GM23338 (cell line): ENCODE measurements at regions not wholly inside any gene's neighbourhood (a gene's known extent, or its start where the extent isn't known, plus 50 kb on each side); places are given as distances from the start of the nearest gene placed in this dataset.

ENCODE experiments used
- CREB1 ChIP-seq: fragments of 250-450 bp; sonication (Bioruptor Pico); IDR thresholded peaks from 2 replicates; pipeline ENCODE4 v1.5.0; 2020; ENCODE audit warnings: low read depth, mild to moderate bottlenecking, moderate library complexity
- CTCF ChIP-seq, 2 experiments: fragments of 200-600 bp in 1 of 2; sonication (generic) in 1 of 2; conservative IDR thresholded peaks; 2 replicates each; pipeline versions ENCODE4 v1.5.1 to v1.6.1; 2016 to 2017; ENCODE audit warnings: antibody characterized with exemption in 2 of 2, low read depth in 2 of 2, mild to moderate bottlenecking in 2 of 2, moderate library complexity in 1 of 2
- EZH2 ChIP-seq: fragments of 200-600 bp; sonication (generic); IDR thresholded peaks from one replicate; pipeline ENCODE4 v1.8.0; 2017; ENCODE audit warnings: antibody characterized with exemption, mild to moderate bottlenecking, low read depth; ENCODE audit not compliant: unreplicated experiment
- EZH2phosphoT487 ChIP-seq: fragments of 200-600 bp; sonication (generic); IDR thresholded peaks from one replicate; pipeline ENCODE4 v1.8.1; 2018; ENCODE audit warnings: antibody characterized with exemption; ENCODE audit not compliant: unreplicated experiment
- JUNB ChIP-seq: IDR thresholded peaks from one replicate; pipeline ENCODE4 v1.6.1; 2016; ENCODE audit warnings: antibody characterized with exemption; ENCODE audit not compliant: unreplicated experiment
- NANOG ChIP-seq: IDR thresholded peaks from 2 replicates; pipeline ENCODE4 v1.6.1; 2016; ENCODE audit warnings: antibody characterized with exemption, borderline replicate concordance
- POLR2AphosphoS5 ChIP-seq: IDR thresholded peaks from 2 replicates; pipeline ENCODE4 v1.6.1; 2016; ENCODE audit warnings: antibody characterized with exemption, low read depth
- REST ChIP-seq: IDR thresholded peaks from one replicate; pipeline ENCODE4 v1.6.1; 2018; ENCODE audit warnings: antibody characterized with exemption; ENCODE audit not compliant: unreplicated experiment
- STAT1 ChIP-seq: IDR thresholded peaks from one replicate; pipeline ENCODE4 v1.6.1; 2016; ENCODE audit warnings: antibody characterized with exemption; ENCODE audit not compliant: unreplicated experiment
- ZNF114 ChIP-seq: fragments of 250-450 bp; sonication (Bioruptor Pico); IDR thresholded peaks from 2 replicates; pipeline ENCODE4 v1.5.0; 2020; ENCODE audit warnings: mild to moderate bottlenecking, moderate library complexity
- ZNF331 ChIP-seq: fragments of 250-450 bp; sonication (Bioruptor Pico); IDR thresholded peaks from 2 replicates; pipeline ENCODE4 v1.5.0; 2020; ENCODE audit warnings: low read depth, mild to moderate bottlenecking, moderate library complexity
- TF ChIP-seq, protein P1 (sequence below): IDR thresholded peaks from 2 replicates; pipeline ENCODE4 v1.6.1; 2016; ENCODE audit warnings: antibody characterized with exemption
- TF ChIP-seq, protein P2 (sequence below): fragments of 250-450 bp; sonication (Bioruptor Pico); IDR thresholded peaks from 2 replicates; pipeline ENCODE4 v1.5.0; 2020; ENCODE audit warnings: mild to moderate bottlenecking, moderate library complexity

DNA sequence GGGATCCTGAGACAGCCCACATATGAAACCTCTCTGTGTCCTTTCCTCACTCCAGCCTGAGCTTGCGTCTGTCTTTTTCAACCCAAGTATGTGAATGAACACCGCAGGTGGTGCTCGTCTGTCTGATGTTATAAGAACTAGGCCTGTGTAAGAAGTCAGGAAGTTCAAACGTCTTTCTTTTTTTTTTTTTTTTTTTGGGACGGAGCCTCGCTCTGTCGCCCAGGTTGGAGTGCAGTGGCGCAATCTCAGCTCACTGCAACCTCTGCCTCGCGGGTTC, 92.3 kb downstream of the ANKRD10 start:
- TF ChIP-seq POLR2AphosphoS5 (no peak), EZH2 (no peak), CTCF (conservative IDR thresholded peaks at IDR 0.05; ENCODE audit: low read depth in 2 of 2) (no peak), REST (no peak), JUNB (no peak), EZH2phosphoT487 (no peak), CREB1 (CRISPR knock-in tag) (no peak), STAT1 (no peak), NANOG (no peak), ZNF331 (CRISPR knock-in tag) (no peak), ZNF114 (CRISPR knock-in tag) (no peak)
- TF ChIP-seq, protein P1, sequence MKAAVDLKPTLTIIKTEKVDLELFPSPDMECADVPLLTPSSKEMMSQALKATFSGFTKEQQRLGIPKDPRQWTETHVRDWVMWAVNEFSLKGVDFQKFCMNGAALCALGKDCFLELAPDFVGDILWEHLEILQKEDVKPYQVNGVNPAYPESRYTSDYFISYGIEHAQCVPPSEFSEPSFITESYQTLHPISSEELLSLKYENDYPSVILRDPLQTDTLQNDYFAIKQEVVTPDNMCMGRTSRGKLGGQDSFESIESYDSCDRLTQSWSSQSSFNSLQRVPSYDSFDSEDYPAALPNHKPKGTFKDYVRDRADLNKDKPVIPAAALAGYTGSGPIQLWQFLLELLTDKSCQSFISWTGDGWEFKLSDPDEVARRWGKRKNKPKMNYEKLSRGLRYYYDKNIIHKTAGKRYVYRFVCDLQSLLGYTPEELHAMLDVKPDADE: no peak
- TF ChIP-seq, protein P2, sequence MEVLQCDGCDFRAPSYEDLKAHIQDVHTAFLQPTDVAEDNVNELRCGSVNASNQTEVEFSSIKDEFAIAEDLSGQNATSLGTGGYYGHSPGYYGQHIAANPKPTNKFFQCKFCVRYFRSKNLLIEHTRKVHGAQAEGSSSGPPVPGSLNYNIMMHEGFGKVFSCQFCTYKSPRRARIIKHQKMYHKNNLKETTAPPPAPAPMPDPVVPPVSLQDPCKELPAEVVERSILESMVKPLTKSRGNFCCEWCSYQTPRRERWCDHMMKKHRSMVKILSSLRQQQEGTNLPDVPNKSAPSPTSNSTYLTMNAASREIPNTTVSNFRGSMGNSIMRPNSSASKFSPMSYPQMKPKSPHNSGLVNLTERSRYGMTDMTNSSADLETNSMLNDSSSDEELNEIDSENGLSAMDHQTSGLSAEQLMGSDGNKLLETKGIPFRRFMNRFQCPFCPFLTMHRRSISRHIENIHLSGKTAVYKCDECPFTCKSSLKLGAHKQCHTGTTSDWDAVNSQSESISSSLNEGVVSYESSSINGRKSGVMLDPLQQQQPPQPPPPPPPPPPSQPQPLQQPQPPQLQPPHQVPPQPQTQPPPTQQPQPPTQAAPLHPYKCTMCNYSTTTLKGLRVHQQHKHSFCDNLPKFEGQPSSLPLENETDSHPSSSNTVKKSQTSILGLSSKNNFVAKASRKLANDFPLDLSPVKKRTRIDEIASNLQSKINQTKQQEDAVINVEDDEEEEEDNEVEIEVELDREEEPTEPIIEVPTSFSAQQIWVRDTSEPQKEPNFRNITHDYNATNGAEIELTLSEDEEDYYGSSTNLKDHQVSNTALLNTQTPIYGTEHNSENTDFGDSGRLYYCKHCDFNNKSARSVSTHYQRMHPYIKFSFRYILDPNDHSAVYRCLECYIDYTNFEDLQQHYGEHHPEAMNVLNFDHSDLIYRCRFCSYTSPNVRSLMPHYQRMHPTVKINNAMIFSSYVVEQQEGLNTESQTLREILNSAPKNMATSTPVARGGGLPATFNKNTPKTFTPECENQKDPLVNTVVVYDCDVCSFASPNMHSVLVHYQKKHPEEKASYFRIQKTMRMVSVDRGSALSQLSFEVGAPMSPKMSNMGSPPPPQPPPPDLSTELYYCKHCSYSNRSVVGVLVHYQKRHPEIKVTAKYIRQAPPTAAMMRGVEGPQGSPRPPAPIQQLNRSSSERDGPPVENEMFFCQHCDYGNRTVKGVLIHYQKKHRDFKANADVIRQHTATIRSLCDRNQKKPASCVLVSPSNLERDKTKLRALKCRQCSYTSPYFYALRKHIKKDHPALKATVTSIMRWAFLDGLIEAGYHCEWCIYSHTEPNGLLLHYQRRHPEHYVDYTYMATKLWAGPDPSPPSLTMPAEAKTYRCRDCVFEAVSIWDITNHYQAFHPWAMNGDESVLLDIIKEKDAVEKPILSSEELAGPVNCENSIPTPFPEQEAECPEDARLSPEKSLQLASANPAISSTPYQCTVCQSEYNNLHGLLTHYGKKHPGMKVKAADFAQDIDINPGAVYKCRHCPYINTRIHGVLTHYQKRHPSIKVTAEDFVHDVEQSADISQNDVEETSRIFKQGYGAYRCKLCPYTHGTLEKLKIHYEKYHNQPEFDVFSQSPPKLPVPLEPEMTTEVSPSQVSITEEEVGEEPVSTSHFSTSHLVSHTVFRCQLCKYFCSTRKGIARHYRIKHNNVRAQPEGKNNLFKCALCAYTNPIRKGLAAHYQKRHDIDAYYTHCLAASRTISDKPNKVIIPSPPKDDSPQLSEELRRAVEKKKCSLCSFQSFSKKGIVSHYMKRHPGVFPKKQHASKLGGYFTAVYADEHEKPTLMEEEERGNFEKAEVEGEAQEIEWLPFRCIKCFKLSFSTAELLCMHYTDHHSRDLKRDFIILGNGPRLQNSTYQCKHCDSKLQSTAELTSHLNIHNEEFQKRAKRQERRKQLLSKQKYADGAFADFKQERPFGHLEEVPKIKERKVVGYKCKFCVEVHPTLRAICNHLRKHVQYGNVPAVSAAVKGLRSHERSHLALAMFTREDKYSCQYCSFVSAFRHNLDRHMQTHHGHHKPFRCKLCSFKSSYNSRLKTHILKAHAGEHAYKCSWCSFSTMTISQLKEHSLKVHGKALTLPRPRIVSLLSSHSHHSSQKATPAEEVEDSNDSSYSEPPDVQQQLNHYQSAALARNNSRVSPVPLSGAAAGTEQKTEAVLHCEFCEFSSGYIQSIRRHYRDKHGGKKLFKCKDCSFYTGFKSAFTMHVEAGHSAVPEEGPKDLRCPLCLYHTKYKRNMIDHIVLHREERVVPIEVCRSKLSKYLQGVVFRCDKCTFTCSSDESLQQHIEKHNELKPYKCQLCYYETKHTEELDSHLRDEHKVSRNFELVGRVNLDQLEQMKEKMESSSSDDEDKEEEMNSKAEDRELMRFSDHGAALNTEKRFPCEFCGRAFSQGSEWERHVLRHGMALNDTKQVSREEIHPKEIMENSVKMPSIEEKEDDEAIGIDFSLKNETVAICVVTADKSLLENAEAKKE (CRISPR knock-in tag): no peak
